Endothelial cell (in vitro differentiated cells): ENCODE measurements at regions not wholly inside any gene's neighbourhood (a gene's known extent, or its start where the extent isn't known, plus 50 kb on each side); places are given as distances from the start of the nearest gene placed in this dataset.

Source experiments
- DNase-seq: peaks from one replicate; pipeline ENCODE4 v3.0.0; 2021; ENCODE audit warnings: low spot score
- H3K27ac Mint-ChIP-seq: one replicate; pipeline ENCODE4 v1.8.0; 2021; ENCODE audit warnings: mixed read lengths, inconsistent platforms; ENCODE audit not compliant: unreplicated experiment
- H3K27me3 Mint-ChIP-seq: one replicate; pipeline ENCODE4 v1.8.0; 2021; ENCODE audit warnings: mild to moderate bottlenecking, moderate library complexity, mixed read lengths, inconsistent platforms; ENCODE audit not compliant: unreplicated experiment
- H3K36me3 Mint-ChIP-seq: one replicate; pipeline ENCODE4 v1.8.0; 2021; ENCODE audit warnings: mild to moderate bottlenecking, low read depth, mixed read lengths, inconsistent platforms; ENCODE audit not compliant: unreplicated experiment
- H3K4me1 Mint-ChIP-seq: one replicate; pipeline ENCODE4 v1.8.0; 2021; ENCODE audit warnings: mild to moderate bottlenecking, mixed read lengths, inconsistent platforms; ENCODE audit not compliant: unreplicated experiment
- H3K4me3 Mint-ChIP-seq: one replicate; pipeline ENCODE4 v1.8.0; 2021; ENCODE audit warnings: mild to moderate bottlenecking, mixed read lengths, inconsistent platforms; ENCODE audit not compliant: unreplicated experiment
- H3K9me3 Mint-ChIP-seq: one replicate; pipeline ENCODE4 v1.8.0; 2021; ENCODE audit warnings: mixed read lengths, inconsistent platforms; ENCODE audit not compliant: unreplicated experiment
- TF ChIP-seq, protein P1 (sequence below): fragments of 200-600 bp; sonication (generic); IDR thresholded peaks from one replicate; pipeline ENCODE4 v1.5.0; 2021; ENCODE audit warnings: antibody characterized with exemption; ENCODE audit not compliant: unreplicated experiment

DNA sequence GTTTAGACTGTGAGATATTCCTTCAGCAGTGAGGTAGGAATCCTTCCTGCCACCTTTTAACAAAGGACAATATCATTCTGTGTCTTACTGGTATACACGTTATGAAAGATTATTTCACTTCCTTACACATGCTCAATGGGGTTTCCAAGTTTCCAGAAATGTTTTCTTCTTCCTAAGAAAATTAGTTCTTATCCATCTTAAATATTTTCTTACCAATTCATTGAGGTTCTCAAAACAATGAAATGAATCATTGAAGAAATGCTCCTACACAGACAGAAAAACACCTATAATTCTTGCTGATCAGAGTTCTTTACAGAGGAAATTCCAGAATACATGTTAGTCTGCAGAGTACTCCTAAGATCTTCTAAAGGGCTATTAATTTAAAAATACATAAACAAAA is 51.4 kb upstream of the SEC61G start:
- Mint-ChIP-seq H3K27me3 (no peaks in the 10 kb centered on the region), H3K4me3 (no peak overlapping the region), H3K9me3 (no peaks in the 10 kb centered on the region), H3K4me1 (peaks cover 18% of the 10 kb centered on the region), H3K27ac (no peak overlapping the region), H3K36me3 (no peaks in the 10 kb centered on the region)
- no peak for DNase-seq
- TF ChIP-seq, protein P1, sequence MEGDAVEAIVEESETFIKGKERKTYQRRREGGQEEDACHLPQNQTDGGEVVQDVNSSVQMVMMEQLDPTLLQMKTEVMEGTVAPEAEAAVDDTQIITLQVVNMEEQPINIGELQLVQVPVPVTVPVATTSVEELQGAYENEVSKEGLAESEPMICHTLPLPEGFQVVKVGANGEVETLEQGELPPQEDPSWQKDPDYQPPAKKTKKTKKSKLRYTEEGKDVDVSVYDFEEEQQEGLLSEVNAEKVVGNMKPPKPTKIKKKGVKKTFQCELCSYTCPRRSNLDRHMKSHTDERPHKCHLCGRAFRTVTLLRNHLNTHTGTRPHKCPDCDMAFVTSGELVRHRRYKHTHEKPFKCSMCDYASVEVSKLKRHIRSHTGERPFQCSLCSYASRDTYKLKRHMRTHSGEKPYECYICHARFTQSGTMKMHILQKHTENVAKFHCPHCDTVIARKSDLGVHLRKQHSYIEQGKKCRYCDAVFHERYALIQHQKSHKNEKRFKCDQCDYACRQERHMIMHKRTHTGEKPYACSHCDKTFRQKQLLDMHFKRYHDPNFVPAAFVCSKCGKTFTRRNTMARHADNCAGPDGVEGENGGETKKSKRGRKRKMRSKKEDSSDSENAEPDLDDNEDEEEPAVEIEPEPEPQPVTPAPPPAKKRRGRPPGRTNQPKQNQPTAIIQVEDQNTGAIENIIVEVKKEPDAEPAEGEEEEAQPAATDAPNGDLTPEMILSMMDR = no peak

DNA sequence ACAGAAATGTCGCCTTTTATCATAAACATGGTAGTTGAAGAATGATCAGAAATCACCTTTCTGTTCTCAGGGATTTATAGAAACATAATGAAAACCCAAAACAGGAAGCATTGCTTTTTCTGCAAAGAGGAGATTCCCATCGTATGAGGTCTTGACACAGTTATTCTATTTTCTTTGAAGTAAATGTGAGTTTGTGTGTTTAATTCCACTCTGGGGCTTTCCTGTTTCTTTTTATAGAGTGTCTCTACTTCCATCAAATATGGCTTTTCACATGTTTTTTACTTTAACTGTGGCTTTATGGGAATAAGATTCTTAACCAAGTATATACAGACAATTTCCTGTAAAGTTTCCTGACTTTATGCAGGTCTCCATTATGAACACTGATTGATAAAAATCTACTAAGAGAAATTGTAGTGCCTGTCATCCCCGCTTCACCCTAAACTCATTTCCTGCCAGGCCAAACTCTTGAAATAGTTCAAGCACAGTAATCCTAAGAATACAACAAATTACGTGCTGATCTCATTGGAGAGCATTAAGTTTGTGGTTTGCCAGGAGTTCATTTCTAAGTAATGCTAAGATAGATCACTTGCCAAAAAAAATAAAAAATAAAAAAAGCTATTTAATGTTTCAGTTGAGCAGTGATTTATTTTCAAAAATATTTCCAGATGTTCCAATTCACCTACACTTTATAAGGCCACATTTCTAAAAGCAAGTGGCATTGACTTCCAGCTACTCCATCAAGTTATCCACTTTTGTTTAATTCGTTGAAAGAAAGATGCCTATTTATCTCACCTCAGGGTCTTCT is 52.2 kb upstream of the SEC61G start:
- Mint-ChIP-seq H3K36me3 (no peaks in the 10 kb centered on the region), H3K27me3 (no peaks in the 10 kb centered on the region), H3K4me1 (peaks cover 18% of the 10 kb centered on the region), H3K27ac (no peak overlapping the region), H3K4me3 (no peak overlapping the region), H3K9me3 (no peaks in the 10 kb centered on the region)
- DNase-seq = no peak
- TF ChIP-seq, protein P1 = no peak

DNA sequence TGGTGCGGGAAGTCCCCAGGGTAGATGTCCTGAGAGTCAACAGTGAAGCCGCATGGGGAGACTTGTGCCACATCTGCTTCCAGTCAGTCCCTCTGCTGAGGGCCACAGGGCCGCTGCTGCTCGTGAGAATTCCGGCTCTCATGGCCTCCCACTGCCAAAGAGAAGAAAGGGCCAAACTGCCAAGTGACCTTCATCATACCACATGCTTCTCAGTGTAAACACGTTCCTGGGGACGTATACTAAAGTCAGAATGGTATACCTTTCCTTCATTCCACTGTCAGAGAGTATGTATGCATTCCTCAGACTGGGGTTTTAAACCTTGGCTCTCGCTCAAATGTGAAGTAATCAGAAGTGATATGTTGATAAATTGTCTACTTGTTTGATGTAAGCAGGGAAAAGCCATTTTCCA is 52.8 kb upstream of the SEC61G start:
- Mint-ChIP-seq H3K9me3 (no peaks in the 10 kb centered on the region), H3K4me1 (peaks cover 19% of the 10 kb centered on the region), H3K36me3 (no peaks in the 10 kb centered on the region), H3K4me3 (no peak overlapping the region), H3K27me3 (no peaks in the 10 kb centered on the region), H3K27ac (no peak overlapping the region)
- no peak for DNase-seq
- TF ChIP-seq, protein P1 = no peak

DNA sequence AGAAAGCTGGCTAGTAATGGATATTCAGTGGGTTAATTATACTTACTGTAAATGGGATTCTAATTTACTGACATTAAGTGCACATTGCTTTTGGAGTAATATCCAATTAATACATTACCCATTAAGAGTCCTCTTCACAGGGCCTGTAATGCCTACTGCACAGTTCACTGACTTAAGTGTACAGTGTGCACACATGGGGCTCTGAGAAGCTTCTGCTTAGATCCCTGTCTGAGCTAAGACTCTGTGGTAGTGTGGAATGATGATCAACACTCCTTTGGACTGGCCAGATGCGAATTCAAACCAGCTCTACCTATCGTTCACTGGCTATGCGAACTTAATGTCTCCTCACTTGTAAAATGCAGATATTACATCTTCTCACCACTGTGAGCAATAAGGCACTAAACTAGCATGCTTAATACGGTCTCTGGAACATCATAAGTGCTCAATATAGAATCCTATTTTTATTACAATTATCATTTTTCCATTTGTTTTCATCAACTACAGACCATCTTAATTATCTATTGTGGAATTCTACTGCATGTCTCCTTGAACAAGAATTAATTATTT is 53.8 kb upstream of the SEC61G start:
- Mint-ChIP-seq H3K4me3 (no peak overlapping the region), H3K4me1 (peaks cover 26% of the 10 kb centered on the region), H3K27ac (no peak overlapping the region), H3K27me3 (no peaks in the 10 kb centered on the region), H3K36me3 (no peaks in the 10 kb centered on the region), H3K9me3 (no peaks in the 10 kb centered on the region)
- DNase-seq = no peak
- TF ChIP-seq, protein P1 = no peak

DNA sequence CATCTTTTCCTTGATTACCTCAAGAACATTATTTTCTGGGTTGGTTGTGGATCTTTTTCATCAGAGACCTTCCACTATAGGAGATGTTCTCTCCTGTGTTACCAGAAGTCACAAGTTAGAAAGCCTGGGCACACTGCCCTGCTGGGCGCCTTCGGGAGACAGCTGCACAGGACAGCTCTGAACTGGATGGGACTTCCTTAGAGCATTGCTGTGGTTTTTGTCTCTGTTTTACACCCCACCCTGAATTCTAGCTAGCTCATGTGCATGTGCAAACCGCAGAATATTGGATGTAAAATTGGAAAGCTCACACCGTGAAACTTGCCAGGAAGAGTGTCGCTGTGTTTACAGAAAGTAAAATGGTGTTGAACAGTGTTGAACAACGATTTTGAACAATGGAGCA is 54.4 kb upstream of the SEC61G start:
- Mint-ChIP-seq H3K36me3 (no peaks in the 10 kb centered on the region), H3K27me3 (no peaks in the 10 kb centered on the region), H3K4me1 (peaks cover 26% of the 10 kb centered on the region), H3K27ac (no peak overlapping the region), H3K4me3 (no peak overlapping the region), H3K9me3 (no peaks in the 10 kb centered on the region)
- TF ChIP-seq, protein P1 = no peak
- no peak for DNase-seq
